ENCODE measurements at regions not wholly inside any gene's neighbourhood (a gene's known extent, or its start where the extent isn't known, plus 50 kb on each side); places are given as distances from the start of the nearest gene placed in this dataset.

GRCh38 chr16:5870886-5871691, 773.5 kb upstream of the EEF2KMT start:
- no peak for TF ChIP-seq BHLHE40 (IDR thresholded peaks at IDR 0.05; ENCODE audit: low read depth, low read length)
- no peak for TF ChIP-seq SMC3 (IDR thresholded peaks at IDR 0.05; ENCODE audit: low read depth, low read length)
- TF ChIP-seq MXI1 (IDR thresholded peaks at IDR 0.05; ENCODE audit: borderline replicate concordance, low read depth, low read length) = no peak
- no peak for TF ChIP-seq POLR2A (IDR thresholded peaks at IDR 0.05; ENCODE audit: low read depth, low read length)
